GM18505 (cell line): ENCODE measurements at regions not wholly inside any gene's neighbourhood (a gene's known extent, or its start where the extent isn't known, plus 50 kb on each side); places are given as distances from the start of the nearest gene placed in this dataset.

Source experiments
- ATAC-seq: cut with Tn5 transposase; IDR thresholded peaks from one replicate; pipeline ENCODE4 v1.9.1; 2021; ENCODE audit not compliant: unreplicated experiment
- POLR2A ChIP-seq: IDR thresholded peaks from 4 replicates; pipeline ENCODE4 v1.6.1; 2011; ENCODE audit warnings: borderline replicate concordance; ENCODE audit not compliant: insufficient read depth, insufficient read length; ENCODE audit errors: extremely low read depth

- TF ChIP-seq POLR2A = no peak
- no peak for ATAC-seq
These were observed 94.8 kb upstream of the SORCS3 start for GRCh38 chr10:104546336-104546735.

GRCh38 chr10:104546756-104547155 is 94.3 kb upstream of the SORCS3 start:
- TF ChIP-seq POLR2A = no peak
- no peak for ATAC-seq

GRCh38 chr10:104548090-104548489 is 93.0 kb upstream of the SORCS3 start:
- ATAC-seq = no peak
- no peak for TF ChIP-seq POLR2A

GRCh38 chr10:104556831-104557230 is 84.3 kb upstream of the SORCS3 start:
- TF ChIP-seq POLR2A = no peak
- no peak for ATAC-seq

GRCh38 chr10:104557966-104558365 is 83.1 kb upstream of the SORCS3 start:
- no peak for TF ChIP-seq POLR2A
- no peak for ATAC-seq

GRCh38 chr10:104559935-104560334 is 81.2 kb upstream of the SORCS3 start:
- ATAC-seq = no peak
- TF ChIP-seq POLR2A = no peak

GRCh38 chr10:104563051-104563450 is 78.0 kb upstream of the SORCS3 start:
- TF ChIP-seq POLR2A = no peak
- no peak for ATAC-seq

GRCh38 chr10:104563548-104563947 is 77.5 kb upstream of the SORCS3 start:
- no peak for ATAC-seq
- no peak for TF ChIP-seq POLR2A

GRCh38 chr10:104574427-104574826 is 66.7 kb upstream of the SORCS3 start:
- TF ChIP-seq POLR2A = no peak
- no peak for ATAC-seq

- TF ChIP-seq POLR2A = no peak
- ATAC-seq = no peak
These were observed 66.3 kb upstream of the SORCS3 start for GRCh38 chr10:104574838-104575237.

GRCh38 chr10:104576611-104577010 is 64.5 kb upstream of the SORCS3 start:
- no peak for TF ChIP-seq POLR2A

GRCh38 chr10:104577163-104577562 is 63.9 kb upstream of the SORCS3 start:
- no peak for ATAC-seq
- no peak for TF ChIP-seq POLR2A

More at GRCh38 chr10:104576611-104577010, 64.5 kb upstream of the SORCS3 start:
- no peak for ATAC-seq

- no peak for ATAC-seq
- no peak for TF ChIP-seq POLR2A
These were observed 63.1 kb upstream of the SORCS3 start for GRCh38 chr10:104577861-104578521.

- ATAC-seq = no peak
- no peak for TF ChIP-seq POLR2A
These were observed 62.4 kb upstream of the SORCS3 start for GRCh38 chr10:104578671-104579070.

- TF ChIP-seq POLR2A = no peak
- ATAC-seq = no peak
These were observed 62.0 kb upstream of the SORCS3 start for GRCh38 chr10:104579136-104579535.

- no peak for TF ChIP-seq POLR2A
- ATAC-seq = no peak
These were observed 60.8 kb upstream of the SORCS3 start for GRCh38 chr10:104580321-104580720.
